GM19035 (cell line): ENCODE measurements at regions not wholly inside any gene's neighbourhood (a gene's known extent, or its start where the extent isn't known, plus 50 kb on each side); places are given as distances from the start of the nearest gene placed in this dataset.

Experiments
- ATAC-seq: cut with Tn5 transposase; IDR thresholded peaks from one replicate; pipeline ENCODE4 v1.9.1; 2021; ENCODE audit not compliant: unreplicated experiment

DNA sequence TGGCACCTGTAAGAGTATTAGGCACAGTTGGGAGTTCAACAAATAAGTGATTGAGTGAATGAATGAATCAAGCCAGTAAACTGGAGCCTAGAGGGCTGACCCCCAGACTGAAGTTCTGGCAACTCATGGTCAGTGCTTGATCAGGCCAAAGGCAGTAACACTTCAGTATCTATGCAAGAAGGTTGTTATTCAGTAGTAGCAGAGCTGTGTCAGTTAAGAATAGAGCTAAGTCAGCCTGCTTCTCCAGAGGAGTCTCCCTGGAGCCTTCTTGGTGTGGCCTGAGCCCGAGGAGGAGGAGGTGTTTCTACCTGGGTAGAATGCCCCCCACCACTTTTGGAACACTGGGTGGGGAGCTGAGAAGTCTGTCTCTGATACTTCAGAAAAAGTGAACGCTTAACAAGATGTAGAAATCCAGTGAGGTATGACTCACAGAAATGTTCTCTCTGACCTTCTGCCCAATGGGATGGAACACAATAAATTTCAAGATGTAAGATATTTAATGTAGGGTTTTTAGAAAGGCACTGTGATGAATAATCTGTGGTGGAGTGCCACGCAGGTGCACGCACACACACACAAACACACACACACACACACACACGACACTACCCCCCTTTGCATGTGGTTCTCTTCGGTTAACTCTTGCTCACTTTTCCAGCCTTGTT, 219.9 kb downstream of the HIPK3 start:
- no peak for ATAC-seq

DNA sequence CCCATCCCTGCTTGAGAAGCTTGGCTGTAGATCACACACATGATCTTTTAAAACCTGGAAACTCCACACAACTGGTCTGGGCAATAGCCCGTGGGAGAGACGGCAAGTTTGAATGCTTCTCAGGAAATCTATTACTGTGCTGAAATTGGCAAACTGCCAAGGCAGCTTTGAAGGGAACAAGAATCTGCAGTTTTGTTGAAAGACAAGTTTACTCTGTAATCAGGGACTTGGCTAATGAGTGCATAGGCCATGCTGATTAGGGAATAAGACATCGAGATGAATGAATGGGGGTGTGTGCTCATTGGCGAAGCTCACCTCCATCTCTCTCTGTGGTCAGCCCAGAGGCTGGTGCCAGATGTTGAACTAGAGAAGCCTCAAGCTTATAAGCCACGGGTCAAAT, 218.8 kb downstream of the HIPK3 start:
- no peak for ATAC-seq

DNA sequence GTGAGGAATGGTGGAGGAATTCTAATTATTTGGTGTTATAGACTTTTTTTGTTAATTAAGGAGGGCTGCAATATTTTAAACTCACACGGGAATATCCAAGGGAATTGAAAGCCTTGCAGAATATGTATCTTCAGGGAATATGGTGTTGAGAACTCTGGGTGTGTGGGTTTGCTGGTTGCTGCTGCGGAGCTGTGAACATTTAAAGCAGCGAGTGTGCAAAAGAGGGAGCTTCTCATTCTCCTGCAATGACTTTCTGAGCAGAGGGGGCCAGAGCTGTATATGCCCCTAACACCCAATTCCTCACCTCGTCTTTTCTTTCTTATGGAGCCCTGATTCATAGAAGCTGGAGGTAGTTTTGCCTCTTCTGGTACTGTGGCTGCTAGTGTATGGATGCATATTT, 217.7 kb downstream of the HIPK3 start:
- no peak for ATAC-seq

DNA sequence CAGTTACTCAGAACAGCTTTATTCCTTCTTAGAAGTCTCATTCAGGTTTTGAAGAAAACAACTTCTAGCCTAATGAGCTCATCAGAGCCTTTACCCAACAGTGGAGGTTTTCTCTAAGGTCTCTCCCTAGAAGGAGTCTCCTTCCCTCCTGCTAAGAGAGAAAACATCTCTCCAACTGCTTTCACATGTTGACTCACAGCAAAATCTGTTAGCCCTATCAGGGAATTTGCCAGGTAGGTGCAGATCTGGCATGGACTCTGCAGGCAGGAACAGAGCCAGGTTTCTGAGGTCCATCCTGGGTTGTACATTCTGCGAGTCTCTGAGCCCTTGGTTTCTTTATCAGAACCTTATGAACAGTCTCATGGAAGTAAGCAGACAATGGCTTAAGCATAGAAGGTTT, 214.4 kb downstream of the HIPK3 start:
- ATAC-seq: no peak

DNA sequence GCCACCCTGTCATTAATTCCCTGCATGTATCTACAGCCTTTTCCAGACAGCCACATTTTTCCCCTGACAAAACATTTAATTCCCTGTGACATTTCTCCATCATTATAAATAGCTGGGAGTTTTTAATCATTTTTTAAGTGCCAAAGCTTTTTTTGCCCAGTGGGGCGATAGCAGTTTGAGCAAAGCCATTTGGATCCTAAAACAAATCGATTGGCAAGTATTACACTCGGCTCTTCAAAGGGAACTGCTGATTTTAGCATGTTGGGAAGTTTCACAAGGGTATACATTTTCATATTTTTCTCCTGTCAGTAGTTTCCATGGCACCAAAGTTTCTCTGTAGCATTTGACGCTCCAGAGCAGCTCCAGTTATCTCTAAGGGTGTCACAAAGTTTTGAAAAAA, 210.8 kb downstream of the HIPK3 start:
- no peak for ATAC-seq

DNA sequence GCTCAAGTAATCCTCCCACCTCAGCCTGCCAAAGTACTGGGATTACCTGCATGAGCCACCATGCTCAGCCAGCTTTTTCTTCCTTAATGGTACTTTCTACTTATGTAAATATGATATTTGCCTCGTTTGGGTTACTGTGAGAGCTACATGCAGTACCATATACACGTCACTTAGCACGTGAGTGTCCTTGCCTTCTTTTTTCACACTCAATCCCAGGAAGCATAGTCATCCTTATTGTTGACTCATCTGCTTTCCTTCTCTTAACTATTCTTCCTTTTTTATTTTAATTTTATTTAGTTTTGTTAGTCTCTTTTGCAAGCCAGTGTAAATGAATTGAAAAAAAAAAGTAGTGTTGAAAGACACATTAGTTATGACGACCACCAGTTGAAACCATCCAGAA, 205.9 kb downstream of the HIPK3 start:
- no peak for ATAC-seq

DNA sequence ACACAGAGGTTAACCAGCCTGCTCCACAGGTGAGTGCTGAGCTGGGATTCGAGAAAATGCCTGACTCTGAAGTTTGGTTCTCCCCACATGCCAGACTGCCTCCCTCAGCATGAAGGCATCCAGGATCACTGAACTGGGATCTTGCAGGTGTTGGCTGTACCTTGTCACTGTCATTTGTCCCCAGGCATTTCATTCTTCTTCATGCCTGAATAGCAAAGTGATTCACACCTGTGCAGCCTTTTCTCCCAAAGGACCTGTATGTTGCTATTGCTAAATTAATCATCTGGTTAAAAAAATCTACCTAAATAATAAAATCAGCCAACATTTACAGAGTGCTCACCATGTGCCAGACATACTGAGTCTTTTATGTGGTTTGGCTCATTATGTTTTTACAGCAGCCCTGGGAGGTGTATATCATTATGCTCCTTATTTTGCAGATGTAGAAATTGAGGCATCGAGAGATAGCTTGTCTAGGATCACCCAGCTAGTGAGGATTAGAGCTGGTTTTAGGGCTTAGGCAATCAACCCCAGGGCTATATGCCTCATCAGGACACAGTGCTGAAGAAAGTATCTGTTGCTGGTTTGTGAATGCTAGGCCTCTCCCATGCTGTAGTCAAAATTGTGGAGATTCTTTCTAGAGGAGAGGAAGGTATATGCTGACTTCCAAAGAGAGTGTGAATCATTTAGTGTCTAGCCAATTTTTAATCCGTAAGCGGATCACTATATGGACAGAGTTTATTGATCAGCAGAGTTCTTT, 204.4 kb downstream of the HIPK3 start:
- no peak for ATAC-seq

DNA sequence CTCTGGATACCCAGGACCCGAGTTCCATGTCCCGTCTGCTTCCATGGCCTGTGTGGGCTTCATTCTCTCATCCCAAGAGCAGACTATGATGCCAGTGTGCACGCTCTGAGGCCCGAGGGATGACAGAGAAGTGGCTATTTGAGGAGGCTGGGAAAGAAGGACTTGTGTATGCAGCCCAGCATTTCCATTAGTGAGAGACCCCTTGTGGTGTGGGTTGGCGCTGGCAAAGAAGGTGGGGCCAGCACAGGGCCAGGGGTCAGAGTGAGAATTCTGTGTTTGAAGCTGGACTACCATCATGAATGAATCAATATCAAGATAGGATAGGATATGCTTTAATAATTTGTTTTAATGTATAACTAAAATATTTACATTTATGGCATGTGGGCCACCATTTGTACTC, 200.8 kb downstream of the HIPK3 start:
- ATAC-seq: no peak

DNA sequence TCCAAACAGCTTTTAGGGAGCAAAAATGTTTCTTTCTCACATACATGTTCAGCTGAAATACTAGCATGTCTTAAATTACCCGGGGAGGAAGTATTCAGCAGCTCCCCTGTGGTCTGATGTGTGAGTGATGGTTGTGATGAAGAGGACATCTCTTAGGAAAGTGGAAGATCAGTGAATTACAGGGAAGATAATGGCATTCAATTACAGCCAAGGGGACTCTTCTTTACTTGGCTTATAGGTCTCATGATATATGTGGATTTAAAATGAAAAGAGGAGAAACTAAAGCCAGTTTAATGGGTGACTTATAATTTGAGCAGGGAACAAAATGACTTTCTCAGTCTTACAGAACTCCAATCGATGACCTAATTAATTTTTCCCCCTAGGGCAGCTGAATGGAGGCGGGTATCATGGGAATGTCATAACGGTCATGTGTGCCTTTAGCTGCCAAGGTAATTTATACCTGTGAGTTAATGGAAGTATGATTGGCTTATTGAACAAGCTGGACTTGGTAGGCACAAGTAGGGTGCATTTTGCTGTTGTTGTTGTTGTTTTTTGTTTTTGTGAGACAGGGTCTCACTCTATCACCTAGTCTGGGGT, 198.8 kb downstream of the HIPK3 start:
- ATAC-seq: no peak

DNA sequence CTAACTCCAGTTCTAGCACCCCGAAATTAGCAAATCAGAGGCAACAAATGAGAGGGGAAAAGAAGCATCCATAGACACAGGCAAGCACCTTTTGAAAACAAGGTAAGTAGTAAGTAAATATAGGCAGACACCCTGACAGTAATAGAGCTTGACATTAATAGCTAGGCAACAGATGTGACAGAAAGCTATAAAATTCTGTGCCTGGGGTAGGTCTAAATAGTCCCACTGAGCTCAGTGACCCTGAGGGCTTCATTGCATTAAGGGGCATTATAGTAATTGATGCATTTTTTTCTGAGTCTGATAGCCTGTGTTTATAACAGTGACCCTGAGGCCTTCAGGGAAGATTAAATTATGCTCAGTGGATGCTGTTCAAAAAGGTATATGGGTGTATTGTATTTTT, 197.1 kb downstream of the HIPK3 start:
- ATAC-seq: no peak

DNA sequence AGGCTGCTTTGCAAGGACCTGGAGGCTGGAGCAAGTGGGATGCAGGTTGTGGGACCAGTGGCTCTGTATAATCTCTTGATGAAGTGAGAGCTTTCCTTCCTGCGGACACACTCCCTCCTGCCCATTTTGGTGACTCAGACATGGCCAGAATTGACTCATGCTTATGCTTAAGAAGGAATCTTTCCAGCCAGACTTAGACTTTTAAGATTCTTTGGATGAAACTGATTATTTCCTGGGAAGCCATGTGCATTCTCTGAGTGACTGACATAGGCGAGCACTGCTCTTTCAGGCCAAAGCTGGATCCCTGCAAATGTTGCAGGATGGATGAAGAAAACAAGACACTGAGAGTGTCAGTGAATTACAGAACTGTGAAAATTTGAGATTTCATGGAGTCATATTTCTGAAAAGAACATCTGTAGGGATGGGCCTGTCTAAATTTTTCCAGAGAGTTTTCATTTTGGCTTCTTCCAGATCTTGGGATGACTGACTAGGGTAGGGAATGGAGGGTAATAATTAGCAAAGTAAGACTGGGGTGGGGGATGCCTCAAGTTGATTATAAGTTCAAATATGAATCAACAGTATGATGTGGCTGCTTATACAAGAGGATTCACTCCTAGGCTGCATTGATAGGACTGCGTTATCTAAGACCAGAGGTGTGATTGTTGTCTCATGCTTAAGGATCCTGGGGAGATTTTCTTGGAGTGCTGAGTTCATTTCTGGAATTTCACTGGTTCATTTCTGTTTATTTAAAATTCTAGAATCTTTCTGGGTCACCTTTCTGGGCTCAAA, 195.8 kb downstream of the HIPK3 start:
- ATAC-seq: no peak

DNA sequence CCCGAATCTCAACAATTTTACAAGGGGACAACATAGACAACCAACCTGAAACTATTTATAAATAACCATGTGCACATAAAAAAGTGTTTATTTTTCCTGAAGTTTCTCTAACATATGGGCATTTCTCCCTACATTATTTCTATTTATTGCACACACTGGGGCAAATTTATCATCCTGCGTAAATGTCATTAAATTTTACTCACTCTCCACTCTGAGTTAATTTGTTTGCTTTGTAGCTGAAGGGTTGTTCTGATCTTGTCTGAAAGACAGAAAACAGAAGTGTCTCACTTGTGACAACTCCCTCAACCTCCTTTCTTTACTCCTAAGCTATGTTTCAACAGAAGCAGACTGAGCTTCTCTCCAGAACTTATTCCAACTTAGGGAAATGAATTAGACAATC, 194.2 kb downstream of the HIPK3 start:
- ATAC-seq: no peak

DNA sequence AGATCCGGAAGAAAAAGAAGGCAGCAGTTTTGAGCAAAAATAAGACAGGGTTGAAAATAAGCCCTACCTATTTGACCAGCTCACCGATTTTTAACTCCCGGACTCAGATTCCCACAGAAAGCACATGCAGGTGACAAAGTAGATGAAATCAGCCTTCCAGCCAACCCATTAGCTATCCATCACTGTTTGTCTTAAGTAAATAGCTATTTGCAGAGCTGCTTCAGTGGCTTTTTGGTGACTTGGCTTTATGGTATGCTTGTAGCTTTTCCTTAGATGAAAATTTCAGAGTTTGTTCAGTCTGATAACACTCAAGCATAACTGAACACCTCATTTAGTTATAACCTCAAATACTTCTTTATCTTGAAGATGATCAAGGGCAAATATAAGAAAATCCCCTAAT, 192.6 kb downstream of the HIPK3 start:
- ATAC-seq: no peak

DNA sequence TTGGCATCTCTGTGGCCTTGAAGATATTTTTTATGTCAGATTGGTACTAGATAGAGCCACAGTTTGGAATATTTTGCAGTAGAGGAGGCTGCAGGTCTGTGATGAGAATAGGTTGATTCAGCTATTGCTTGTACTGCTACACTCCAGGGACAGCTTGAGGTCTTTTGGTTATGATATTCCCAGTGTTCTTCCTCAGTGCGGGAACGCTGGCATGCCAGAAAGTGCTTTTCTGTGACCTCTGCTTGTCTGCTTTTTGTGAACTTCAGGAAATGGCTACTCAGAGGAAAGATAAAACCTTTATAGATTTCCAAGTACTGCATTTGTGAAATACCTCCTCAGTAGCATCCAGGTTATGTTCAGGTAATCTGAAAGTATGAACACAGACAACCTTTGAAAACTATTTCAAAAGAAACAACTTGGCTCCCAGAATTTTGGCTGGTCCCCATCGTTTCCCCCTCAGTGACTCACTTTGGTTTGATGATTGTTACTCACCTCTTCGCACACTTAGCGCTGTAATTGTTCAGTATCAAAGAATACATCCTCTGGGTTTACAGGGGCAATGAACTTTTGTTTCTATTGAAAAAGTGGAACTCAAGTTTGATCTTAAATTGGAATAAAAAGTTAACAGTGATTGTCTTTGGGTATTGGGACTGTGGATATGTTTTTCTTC, 191.4 kb downstream of the HIPK3 start:
- no peak for ATAC-seq

DNA sequence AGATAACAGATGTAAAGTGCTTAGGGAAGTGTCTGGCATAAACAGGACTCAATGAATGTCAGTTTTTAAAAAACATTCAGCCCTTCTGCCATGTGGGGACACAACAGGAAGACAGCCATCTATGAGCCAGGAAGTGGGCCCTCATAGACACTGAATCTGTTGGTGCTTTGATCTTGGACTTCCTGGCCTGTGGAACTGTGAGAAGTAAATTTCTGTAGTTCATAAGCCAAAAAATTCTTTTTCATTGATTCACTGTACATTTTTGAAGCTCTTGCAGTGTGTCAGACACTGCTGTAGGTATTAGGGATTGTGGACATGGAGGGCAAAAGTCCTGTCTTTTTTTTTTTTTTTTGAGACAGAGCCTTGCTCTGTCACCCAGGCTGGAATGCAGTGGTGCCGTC, 188.6 kb downstream of the HIPK3 start:
- no peak for ATAC-seq

DNA sequence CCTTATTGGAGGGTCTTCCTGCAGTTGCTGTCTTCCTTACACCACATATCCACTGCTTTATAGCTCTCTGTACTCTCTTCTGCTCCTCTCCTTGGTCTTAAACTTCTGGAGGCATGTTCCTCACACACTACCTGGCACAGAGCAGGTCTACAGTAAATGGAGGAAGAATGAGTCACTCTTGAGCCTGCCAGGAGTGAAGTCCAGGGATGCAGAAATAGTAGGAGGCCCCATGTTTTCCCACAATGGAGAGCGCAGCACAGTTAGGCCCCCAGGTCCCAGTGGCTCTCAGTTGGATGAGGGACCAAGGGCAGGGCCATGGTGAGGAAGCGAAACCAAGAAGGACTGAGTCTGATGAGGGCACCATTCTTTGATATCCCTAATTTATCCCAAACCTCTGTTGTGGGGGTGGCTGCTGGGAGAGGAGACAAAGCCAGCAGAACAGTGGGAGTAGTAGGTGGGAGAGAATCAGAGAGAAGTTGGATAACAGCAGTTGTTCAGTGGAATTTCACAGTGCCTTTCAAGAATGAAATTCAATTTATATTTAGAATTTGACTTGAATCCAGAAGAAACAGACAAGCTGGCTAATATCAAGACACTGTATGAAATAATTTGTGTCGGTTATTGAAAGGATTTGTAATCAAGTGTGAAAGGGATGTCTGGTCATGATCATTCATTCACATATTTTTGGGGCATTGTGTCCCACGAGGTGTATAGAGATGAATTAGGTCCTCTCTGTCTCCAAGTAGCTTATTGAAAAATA, 187.8 kb downstream of the HIPK3 start:
- ATAC-seq: no peak

DNA sequence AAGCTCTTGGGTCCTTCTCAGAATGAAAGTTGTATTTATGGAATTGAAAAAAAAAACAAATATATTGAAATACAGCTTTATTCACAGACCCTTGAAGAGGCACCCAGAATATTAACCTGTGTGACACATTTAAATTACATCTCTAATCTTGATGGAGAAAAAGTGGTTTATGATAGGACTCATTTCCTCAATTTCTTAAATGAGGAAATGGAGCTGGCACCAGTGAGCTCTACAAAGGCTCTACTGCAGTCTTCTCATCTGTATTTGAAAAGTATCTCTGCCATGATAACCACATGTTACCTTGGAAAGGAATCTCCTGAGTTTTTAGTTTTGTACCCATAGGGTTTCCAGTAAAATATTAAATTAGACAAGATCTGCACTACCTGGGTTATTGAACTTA, 186.5 kb downstream of the HIPK3 start:
- no peak for ATAC-seq

DNA sequence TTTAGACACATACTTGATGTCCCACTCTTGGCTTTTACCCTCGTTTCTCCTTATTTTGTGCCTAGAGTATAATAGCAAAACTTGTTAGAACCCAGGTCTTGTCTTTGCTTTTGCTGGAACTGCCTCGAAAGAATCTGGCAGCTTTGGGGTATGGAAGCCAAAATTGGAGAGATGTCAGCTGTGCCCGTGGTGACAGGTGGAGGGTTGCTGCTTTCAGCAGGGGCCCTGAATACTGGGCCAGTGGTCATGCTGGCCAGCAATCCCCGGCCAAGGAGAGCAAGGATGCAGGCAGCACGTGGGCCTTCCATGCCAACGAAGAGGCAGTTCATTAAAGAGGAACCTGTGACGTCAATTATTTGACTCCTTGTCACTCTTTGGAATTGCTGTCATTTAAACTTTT, 181.1 kb downstream of the HIPK3 start:
- no peak for ATAC-seq

DNA sequence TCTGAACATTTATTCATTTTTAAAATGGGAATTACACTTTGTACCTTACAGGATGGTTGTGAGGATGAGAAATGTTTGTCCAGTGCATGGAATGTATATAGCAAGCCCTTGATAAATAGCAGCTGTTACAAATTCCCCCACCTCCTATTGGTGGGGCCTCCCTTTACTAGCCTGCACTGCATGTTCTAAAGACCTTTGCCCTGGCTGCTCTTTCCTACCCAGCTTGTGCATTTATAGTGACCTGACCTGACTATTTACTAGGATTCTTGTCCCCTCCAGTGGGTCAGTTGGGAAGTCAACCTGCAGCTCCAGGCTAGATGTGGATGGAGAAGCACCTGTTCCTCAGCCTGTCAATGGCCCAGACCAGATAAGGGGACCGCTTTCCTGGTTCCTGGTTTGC, 180.3 kb downstream of the HIPK3 start:
- no peak for ATAC-seq

DNA sequence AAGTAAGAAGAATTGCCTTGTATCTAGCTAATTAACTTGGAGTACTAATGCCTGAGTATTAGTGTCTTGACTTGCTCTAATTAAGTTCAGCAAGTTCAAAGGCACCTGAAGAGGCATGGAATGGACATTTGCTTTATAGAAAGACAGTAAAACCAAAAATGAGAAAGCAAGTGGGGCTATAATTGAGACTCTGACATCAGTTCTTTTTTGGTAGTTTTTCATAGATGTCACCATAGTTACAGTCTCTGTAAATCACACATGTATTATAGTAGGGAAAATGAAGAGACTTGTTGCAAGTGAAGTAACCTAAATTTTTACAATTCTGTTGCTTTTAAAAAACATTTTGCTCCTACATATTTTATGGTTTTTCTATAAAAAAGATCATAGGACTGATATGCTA, 178.0 kb downstream of the HIPK3 start:
- ATAC-seq: no peak
